K562 (cell line): ENCODE measurements at regions not wholly inside any gene's neighbourhood (a gene's known extent, or its start where the extent isn't known, plus 50 kb on each side); places are given as distances from the start of the nearest gene placed in this dataset.

ENCODE experiments used
- ESRRA ChIP-seq: fragments of 450-650 bp; IDR thresholded peaks from 2 replicates; pipeline ENCODE4 v1.6.1; 2014; ENCODE audit warnings: low read depth, mild to moderate bottlenecking, moderate library complexity, borderline replicate concordance
- ETV1 ChIP-seq: fragments of 450-650 bp; conservative IDR thresholded peaks from 2 replicates; pipeline ENCODE4 v1.6.1; 2016; ENCODE audit warnings: missing genetic modification characterization, control low read depth, low read depth, missing compliant biosample characterization
- HDAC6 ChIP-seq: IDR thresholded peaks from 2 replicates; pipeline ENCODE4 v1.6.1; 2012; ENCODE audit warnings: low read depth, mild to moderate bottlenecking, control low read depth, inconsistent platforms, low read length, moderate library complexity
- HLTF ChIP-seq: fragments of 450-650 bp; IDR thresholded peaks from 2 replicates; pipeline ENCODE4 v1.6.1; 2016
- KLF10 ChIP-seq: fragments of 250-450 bp; sonication (Bioruptor Pico); IDR thresholded peaks from 2 replicates; pipeline ENCODE4 v1.6.1; 2021; ENCODE audit warnings: matching md5 sums
- MAFK ChIP-seq: IDR thresholded peaks from 2 replicates; pipeline ENCODE4 v1.6.1; 2011; ENCODE audit warnings: low read length, improper control_type of control experiment
- MBD1 ChIP-seq: fragments of 250-450 bp; sonication (Bioruptor Pico); IDR thresholded peaks from 2 replicates; pipeline ENCODE4 v1.8.0; 2022; ENCODE audit warnings: inconsistent platforms
- MTA1 ChIP-seq: fragments of 450-650 bp; IDR thresholded peaks from 2 replicates; pipeline ENCODE4 v1.6.1; 2017; ENCODE audit warnings: borderline replicate concordance
- NONO ChIP-seq, 2 experiments: fragments of 200-400 bp in 1 of 2; fragments of 450-650 bp in 1 of 2; formaldehyde crosslinking in 1 of 2; IDR thresholded peaks; 2 replicates each; pipeline ENCODE4 v1.6.1; 2017; ENCODE audit warnings: low read depth in 2 of 2, mild to moderate bottlenecking in 2 of 2, moderate library complexity in 2 of 2, low read length in 1 of 2
- ZBTB26 ChIP-seq: fragments of 450-650 bp; formaldehyde crosslinking; IDR thresholded peaks from 2 replicates; pipeline ENCODE4 v1.4.0; 2022; ENCODE audit warnings: missing genetic modification characterization
- ZNF253 ChIP-seq: fragments of 250-450 bp; sonication (Bioruptor Pico); conservative IDR thresholded peaks from 2 replicates; pipeline ENCODE4 v1.6.1; 2021; ENCODE audit warnings: mild to moderate bottlenecking
- ZNF316 ChIP-seq: fragments of 450-650 bp; IDR thresholded peaks from 2 replicates; pipeline ENCODE4 v1.6.1; 2016
- ZNF512 ChIP-seq: IDR thresholded peaks from 2 replicates; pipeline ENCODE4 v1.6.1; 2016; ENCODE audit warnings: missing genetic modification characterization, missing compliant biosample characterization
- ZNF57 ChIP-seq: fragments of 450-650 bp; formaldehyde crosslinking; IDR thresholded peaks from 2 replicates; pipeline ENCODE4 v1.4.0; 2020; ENCODE audit warnings: mild to moderate bottlenecking, moderate library complexity
- TF ChIP-seq, protein P1 (sequence below): fragments of 250-450 bp; sonication (Bioruptor Pico); IDR thresholded peaks from 2 replicates; pipeline ENCODE4 v1.5.0; 2021; ENCODE audit warnings: mild to moderate bottlenecking, borderline replicate concordance
- TF ChIP-seq, protein P2 (sequence below): fragments of 200-800 bp; sonication (Bioruptor generic); IDR thresholded peaks from 2 replicates; pipeline ENCODE4 v1.6.1; 2016; ENCODE audit warnings: missing genetic modification characterization, missing compliant biosample characterization

- TF ChIP-seq MTA1: no peak
- no peak for TF ChIP-seq NONO (IDR thresholded peaks at IDR 0.05; ENCODE audit: low read depth in 2 of 2, low read length in 1 of 2)
- TF ChIP-seq, protein P1, sequence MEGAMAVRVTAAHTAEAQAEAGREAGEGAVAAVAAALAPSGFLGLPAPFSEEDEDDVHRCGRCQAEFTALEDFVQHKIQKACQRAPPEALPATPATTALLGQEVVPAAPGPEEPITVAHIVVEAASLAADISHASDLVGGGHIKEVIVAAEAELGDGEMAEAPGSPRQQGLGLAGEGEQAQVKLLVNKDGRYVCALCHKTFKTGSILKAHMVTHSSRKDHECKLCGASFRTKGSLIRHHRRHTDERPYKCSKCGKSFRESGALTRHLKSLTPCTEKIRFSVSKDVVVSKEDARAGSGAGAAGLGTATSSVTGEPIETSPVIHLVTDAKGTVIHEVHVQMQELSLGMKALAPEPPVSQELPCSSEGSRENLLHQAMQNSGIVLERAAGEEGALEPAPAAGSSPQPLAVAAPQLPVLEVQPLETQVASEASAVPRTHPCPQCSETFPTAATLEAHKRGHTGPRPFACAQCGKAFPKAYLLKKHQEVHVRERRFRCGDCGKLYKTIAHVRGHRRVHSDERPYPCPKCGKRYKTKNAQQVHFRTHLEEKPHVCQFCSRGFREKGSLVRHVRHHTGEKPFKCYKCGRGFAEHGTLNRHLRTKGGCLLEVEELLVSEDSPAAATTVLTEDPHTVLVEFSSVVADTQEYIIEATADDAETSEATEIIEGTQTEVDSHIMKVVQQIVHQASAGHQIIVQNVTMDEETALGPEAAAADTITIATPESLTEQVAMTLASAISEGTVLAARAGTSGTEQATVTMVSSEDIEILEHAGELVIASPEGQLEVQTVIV: no peak
- TF ChIP-seq ETV1 (tag): no peak
- TF ChIP-seq ZNF316: peak; percentile 26; the same call in 1 of the 2 replicates
- TF ChIP-seq, protein P2, sequence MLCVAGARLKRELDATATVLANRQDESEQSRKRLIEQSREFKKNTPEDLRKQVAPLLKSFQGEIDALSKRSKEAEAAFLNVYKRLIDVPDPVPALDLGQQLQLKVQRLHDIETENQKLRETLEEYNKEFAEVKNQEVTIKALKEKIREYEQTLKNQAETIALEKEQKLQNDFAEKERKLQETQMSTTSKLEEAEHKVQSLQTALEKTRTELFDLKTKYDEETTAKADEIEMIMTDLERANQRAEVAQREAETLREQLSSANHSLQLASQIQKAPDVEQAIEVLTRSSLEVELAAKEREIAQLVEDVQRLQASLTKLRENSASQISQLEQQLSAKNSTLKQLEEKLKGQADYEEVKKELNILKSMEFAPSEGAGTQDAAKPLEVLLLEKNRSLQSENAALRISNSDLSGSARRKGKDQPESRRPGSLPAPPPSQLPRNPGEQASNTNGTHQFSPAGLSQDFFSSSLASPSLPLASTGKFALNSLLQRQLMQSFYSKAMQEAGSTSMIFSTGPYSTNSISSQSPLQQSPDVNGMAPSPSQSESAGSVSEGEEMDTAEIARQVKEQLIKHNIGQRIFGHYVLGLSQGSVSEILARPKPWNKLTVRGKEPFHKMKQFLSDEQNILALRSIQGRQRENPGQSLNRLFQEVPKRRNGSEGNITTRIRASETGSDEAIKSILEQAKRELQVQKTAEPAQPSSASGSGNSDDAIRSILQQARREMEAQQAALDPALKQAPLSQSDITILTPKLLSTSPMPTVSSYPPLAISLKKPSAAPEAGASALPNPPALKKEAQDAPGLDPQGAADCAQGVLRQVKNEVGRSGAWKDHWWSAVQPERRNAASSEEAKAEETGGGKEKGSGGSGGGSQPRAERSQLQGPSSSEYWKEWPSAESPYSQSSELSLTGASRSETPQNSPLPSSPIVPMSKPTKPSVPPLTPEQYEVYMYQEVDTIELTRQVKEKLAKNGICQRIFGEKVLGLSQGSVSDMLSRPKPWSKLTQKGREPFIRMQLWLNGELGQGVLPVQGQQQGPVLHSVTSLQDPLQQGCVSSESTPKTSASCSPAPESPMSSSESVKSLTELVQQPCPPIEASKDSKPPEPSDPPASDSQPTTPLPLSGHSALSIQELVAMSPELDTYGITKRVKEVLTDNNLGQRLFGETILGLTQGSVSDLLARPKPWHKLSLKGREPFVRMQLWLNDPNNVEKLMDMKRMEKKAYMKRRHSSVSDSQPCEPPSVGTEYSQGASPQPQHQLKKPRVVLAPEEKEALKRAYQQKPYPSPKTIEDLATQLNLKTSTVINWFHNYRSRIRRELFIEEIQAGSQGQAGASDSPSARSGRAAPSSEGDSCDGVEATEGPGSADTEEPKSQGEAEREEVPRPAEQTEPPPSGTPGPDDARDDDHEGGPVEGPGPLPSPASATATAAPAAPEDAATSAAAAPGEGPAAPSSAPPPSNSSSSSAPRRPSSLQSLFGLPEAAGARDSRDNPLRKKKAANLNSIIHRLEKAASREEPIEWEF (CRISPR knock-in tag): peak; percentile 53; the same call in 1 of the 2 replicates
- TF ChIP-seq MBD1 (CRISPR knock-in tag): no peak
- no peak for TF ChIP-seq ZNF253 (CRISPR knock-in tag)
- no peak for TF ChIP-seq MAFK
- no peak for TF ChIP-seq HLTF
- TF ChIP-seq ESRRA: no peak
- no peak for TF ChIP-seq ZNF512 (tag)
- TF ChIP-seq KLF10 (CRISPR knock-in tag): no peak
- TF ChIP-seq ZBTB26 (CRISPR knock-in tag): no peak
- TF ChIP-seq ZNF57 (CRISPR knock-in tag): no peak
- TF ChIP-seq HDAC6: no peak
Measured at GRCh38 chr17:79473876-79474440, 136.9 kb downstream of the RBFOX3 start (continued).
